Lower lobe of right lung (tissue), 2 donors: ENCODE measurements at regions not wholly inside any gene's neighbourhood (a gene's known extent, or its start where the extent isn't known, plus 50 kb on each side); places are given as distances from the start of the nearest gene placed in this dataset.

Source experiments
- ATAC-seq, 2 donors: fragments of 200-7000 bp; cut with Tn5 transposase; one replicate each; pipeline ENCODE4 v1.9.1; 2020 to 2022; ENCODE audit warnings: mild to moderate bottlenecking in 2 of 2, moderate library complexity in 2 of 2
- DNase-seq: peaks from one replicate; pipeline ENCODE4 v3.0.0-alpha.2; 2020
- H3K27ac ChIP-seq: fragments of 200-600 bp; one replicate; pipeline ENCODE4 v1.8.0; 2022
- H3K27me3 ChIP-seq: fragments of 200-600 bp; one replicate; pipeline ENCODE4 v1.8.0; 2022; ENCODE audit warnings: low read depth
- H3K36me3 ChIP-seq: fragments of 200-600 bp; one replicate; pipeline ENCODE4 v1.8.0; 2022; ENCODE audit warnings: mild to moderate bottlenecking
- H3K4me1 ChIP-seq: fragments of 200-600 bp; one replicate; pipeline ENCODE4 v1.8.0; 2022
- H3K4me3 ChIP-seq: fragments of 200-600 bp; one replicate; pipeline ENCODE4 v1.8.0; 2022; ENCODE audit warnings: mild to moderate bottlenecking
- H3K9me3 ChIP-seq: fragments of 200-600 bp; one replicate; pipeline ENCODE4 v1.8.0; 2022
- intact Hi-C: fragments of 100-400 bp; cut with DNase I; formaldehyde crosslinking; loops from one replicate; pipeline ENCODE4 v1.11.0; 2022
- TF ChIP-seq, protein P1 (sequence below): fragments of 200-600 bp; IDR thresholded peaks from one replicate; pipeline ENCODE4 v1.8.0; 2022; ENCODE audit warnings: antibody characterized with exemption, mild to moderate bottlenecking
- donor health status: DM: no; HTN: yes; CAD: no; lungs with severe emphysema.

DNA sequence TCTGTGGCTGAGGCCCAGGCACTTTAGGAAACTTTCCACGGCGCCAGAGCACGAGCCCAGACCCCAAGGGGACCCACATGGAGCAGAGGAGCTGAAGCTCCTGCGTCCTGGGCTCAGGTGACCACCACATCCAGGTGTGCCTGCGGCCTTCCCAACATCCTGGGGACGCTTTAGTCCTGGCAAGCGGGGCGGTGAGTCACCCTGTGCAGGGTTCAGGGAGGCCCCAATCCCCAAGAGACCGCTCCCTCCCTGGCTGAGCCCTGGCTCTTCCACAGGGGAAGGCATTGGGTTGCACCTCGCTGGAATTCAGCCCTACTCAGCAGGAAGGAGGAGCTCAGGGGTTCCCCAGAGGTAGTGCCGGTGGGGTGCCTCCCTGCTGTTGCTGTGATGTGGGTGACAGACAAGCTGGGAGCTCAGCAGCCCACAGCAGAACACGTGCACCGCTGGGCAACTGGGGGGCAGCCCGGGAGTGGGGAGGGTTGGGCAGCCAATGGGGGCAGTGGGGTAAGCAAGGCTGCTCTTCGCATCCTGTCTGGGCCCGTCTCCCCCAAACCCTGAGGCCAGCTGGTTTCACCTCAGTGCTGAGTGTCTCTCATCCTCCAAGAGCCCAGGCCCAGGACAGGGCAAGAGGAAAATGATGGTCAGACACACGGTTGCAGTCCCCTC lies 802.8 kb downstream of the BRD1 start:
- intact Hi-C loops = no loop called here
- Histone ChIP-seq H3K27ac (no peak overlapping the region), H3K36me3 (no peaks in the 10 kb centered on the region), H3K4me1 (no peaks in the 10 kb centered on the region), H3K27me3 (no peaks in the 10 kb centered on the region), H3K9me3 (no peaks in the 10 kb centered on the region), H3K4me3 (no peak overlapping the region)
- TF ChIP-seq, protein P1, sequence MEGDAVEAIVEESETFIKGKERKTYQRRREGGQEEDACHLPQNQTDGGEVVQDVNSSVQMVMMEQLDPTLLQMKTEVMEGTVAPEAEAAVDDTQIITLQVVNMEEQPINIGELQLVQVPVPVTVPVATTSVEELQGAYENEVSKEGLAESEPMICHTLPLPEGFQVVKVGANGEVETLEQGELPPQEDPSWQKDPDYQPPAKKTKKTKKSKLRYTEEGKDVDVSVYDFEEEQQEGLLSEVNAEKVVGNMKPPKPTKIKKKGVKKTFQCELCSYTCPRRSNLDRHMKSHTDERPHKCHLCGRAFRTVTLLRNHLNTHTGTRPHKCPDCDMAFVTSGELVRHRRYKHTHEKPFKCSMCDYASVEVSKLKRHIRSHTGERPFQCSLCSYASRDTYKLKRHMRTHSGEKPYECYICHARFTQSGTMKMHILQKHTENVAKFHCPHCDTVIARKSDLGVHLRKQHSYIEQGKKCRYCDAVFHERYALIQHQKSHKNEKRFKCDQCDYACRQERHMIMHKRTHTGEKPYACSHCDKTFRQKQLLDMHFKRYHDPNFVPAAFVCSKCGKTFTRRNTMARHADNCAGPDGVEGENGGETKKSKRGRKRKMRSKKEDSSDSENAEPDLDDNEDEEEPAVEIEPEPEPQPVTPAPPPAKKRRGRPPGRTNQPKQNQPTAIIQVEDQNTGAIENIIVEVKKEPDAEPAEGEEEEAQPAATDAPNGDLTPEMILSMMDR = no peak
- ATAC-seq (no peak), DNase-seq (peak; percentile 28)

DNA sequence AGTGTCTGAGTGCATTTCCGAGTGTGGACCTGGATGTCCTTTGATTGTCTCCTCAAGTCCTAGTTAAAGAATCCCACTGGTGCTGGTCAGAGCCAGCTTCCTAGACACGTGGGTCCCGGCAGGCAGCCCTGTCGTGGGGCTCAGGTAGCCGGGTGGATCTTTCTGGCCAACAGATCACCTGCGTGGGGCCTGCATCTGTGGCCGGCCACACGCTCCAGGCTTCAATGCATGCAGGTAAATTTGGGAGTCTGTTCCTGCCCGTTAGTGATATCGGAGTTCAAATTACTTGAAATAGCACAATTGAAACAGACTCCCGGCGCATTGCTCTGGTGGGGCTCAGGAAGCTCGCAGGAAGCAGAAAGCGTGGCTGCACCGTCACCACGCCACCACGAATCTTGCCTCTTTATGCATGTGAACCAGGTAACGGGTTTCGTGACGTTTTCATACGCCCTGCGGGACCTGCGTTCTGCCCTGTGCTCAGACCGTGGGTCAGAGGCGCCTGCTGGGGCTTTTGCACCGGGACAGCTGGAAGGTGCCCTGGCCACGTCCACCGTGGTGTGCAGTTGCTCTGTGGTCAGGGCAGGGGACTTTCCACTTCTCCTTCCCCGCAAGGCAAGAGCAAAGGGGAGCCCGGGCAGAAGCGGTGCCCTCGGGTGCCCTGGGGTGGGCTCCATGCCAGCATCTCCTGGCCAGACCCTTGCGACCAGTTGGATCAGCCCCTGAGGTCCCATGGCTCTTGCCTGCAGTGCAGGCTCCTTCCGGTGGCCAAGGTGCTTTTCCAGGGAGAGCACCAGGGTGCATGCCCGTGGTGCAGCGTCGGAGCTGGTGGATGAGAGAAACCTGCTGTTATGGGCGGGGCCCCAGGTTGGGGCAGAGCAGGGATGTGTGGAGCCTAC lies 803.5 kb downstream of the BRD1 start:
- no peak overlapping the region for H3K27ac ChIP-seq
- H3K27me3 ChIP-seq = no peaks in the 10 kb centered on the region
- TF ChIP-seq, protein P1 = no peak
- intact Hi-C loops = no loop called here
- H3K36me3 ChIP-seq = no peaks in the 10 kb centered on the region
- no peak overlapping the region for H3K4me3 ChIP-seq
- no peaks in the 10 kb centered on the region for H3K4me1 ChIP-seq
- ATAC-seq = no peak
- no peaks in the 10 kb centered on the region for H3K9me3 ChIP-seq
- peak; percentile 25 for DNase-seq

- H3K27ac ChIP-seq = no peak overlapping the region
- DNase-seq (peak; percentile 35), ATAC-seq (no peak)
- TF ChIP-seq, protein P1 = no peak
- no peak overlapping the region for H3K4me3 ChIP-seq
- H3K4me1 ChIP-seq = peaks cover 5% of the 10 kb centered on the region
- no peaks in the 10 kb centered on the region for H3K27me3 ChIP-seq
- no peaks in the 10 kb centered on the region for H3K36me3 ChIP-seq
- intact Hi-C loops = no loop called here
- H3K9me3 ChIP-seq = no peaks in the 10 kb centered on the region
Measured at GRCh38 chr22:49023161-49023878, 804.4 kb downstream of the BRD1 start.

- Histone ChIP-seq H3K9me3 (no peaks in the 10 kb centered on the region), H3K27me3 (no peaks in the 10 kb centered on the region), H3K4me1 (peaks cover 5% of the 10 kb centered on the region), H3K27ac (no peak overlapping the region), H3K36me3 (no peaks in the 10 kb centered on the region), H3K4me3 (no peak overlapping the region)
- TF ChIP-seq, protein P1 = no peak
- DNase-seq = no peak
- intact Hi-C loops = no loop called here
- no peak for ATAC-seq
Measured at GRCh38 chr22:49022816-49023160, 804.9 kb downstream of the BRD1 start.

GRCh38 chr22:49021926-49022815 lies 805.5 kb downstream of the BRD1 start:
- DNase-seq = peak; percentile 35
- no peaks in the 10 kb centered on the region for H3K36me3 ChIP-seq
- TF ChIP-seq, protein P1 = no peak
- H3K4me1 ChIP-seq = peaks cover 5% of the 10 kb centered on the region
- no peak for ATAC-seq
- no peaks in the 10 kb centered on the region for H3K27me3 ChIP-seq
- no peaks in the 10 kb centered on the region for H3K9me3 ChIP-seq
- H3K4me3 ChIP-seq = no peak overlapping the region
- intact Hi-C loops = no loop called here
- H3K27ac ChIP-seq = no peak overlapping the region
